ENCODE measurements at regions not wholly inside any gene's neighbourhood (a gene's known extent, or its start where the extent isn't known, plus 50 kb on each side); places are given as distances from the start of the nearest gene placed in this dataset.

DNA sequence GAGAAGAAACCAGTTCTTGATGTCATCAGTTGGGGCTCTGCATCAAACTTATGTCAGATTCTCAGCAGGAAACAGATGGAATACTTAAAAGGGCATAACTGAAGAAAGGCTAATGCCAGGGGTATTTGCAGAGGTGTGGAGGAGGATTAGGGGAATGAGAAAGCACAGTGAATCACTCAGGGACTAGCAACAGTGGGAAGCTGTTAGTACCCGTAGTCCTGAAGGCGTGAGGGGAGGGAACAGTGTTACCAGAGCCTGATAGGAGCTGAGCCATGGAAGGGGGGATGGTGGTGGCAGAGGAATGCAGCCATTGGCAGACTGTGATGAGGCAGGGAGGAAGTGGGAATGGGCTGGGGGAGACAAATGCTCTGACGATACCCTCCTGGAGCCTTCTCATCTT is 162.3 kb downstream of the UTP18 start:
- Histone ChIP-seq H2AFZ (ENCODE audit: low read depth, low read length, severe bottlenecking) (no peak overlapping the region), H3K27ac (ENCODE audit: low read depth, low read length) (no peak overlapping the region), H3K9me2 (replicated peaks; ENCODE audit: insufficient read depth, low read length) (no peaks in the 10 kb centered on the region), H3K9ac (ENCODE audit: low read length) (no peak overlapping the region), H3K4me2 (ENCODE audit: low read depth, low read length, poor library complexity, severe bottlenecking) (no peak overlapping the region), H3K9me3 (ENCODE audit: insufficient read depth, low read length) (no peaks in the 10 kb centered on the region), H3F3A (ENCODE audit: insufficient read depth) (no peaks in the 10 kb centered on the region), H3K4me3 (ENCODE audit: insufficient read depth, low read length, poor library complexity, severe bottlenecking) (no peak overlapping the region), H3K27me3 (ENCODE audit: low read length) (no peaks in the 10 kb centered on the region), H3K36me3 (ENCODE audit: low read length) (no peaks in the 10 kb centered on the region), H4K20me1 (ENCODE audit: low read depth, low read length) (no peaks in the 10 kb centered on the region), H3K79me2 (ENCODE audit: insufficient read depth, low read length) (no peaks in the 10 kb centered on the region)
- TF ChIP-seq EZH2phosphoT487 (conservative IDR thresholded peaks at IDR 0.05; ENCODE audit: low read length) = no peak
- no peak for TF ChIP-seq CTCF (IDR thresholded peaks at IDR 0.05; ENCODE audit: insufficient read depth, low read length, poor library complexity, severe bottlenecking)

- Histone ChIP-seq H3K9me2 (replicated peaks; ENCODE audit: insufficient read depth, low read length) (no peaks in the 10 kb centered on the region), H3K4me2 (ENCODE audit: low read depth, low read length, poor library complexity, severe bottlenecking) (no peak overlapping the region), H2AFZ (ENCODE audit: low read depth, low read length, severe bottlenecking) (no peak overlapping the region), H3K27ac (ENCODE audit: low read depth, low read length) (no peak overlapping the region), H3K79me2 (ENCODE audit: insufficient read depth, low read length) (no peaks in the 10 kb centered on the region), H3K9me3 (ENCODE audit: insufficient read depth, low read length) (no peaks in the 10 kb centered on the region), H3K9ac (ENCODE audit: low read length) (no peak overlapping the region), H3F3A (ENCODE audit: insufficient read depth) (no peaks in the 10 kb centered on the region), H4K20me1 (ENCODE audit: low read depth, low read length) (no peaks in the 10 kb centered on the region), H3K36me3 (ENCODE audit: low read length) (no peaks in the 10 kb centered on the region), H3K27me3 (ENCODE audit: low read length) (no peaks in the 10 kb centered on the region), H3K4me3 (ENCODE audit: insufficient read depth, low read length, poor library complexity, severe bottlenecking) (no peak overlapping the region)
- TF ChIP-seq EZH2phosphoT487 (conservative IDR thresholded peaks at IDR 0.05; ENCODE audit: low read length) = no peak
- no peak for TF ChIP-seq CTCF (IDR thresholded peaks at IDR 0.05; ENCODE audit: insufficient read depth, low read length, poor library complexity, severe bottlenecking)
These were observed 163.2 kb downstream of the UTP18 start for GRCh38 chr17:51423421-51424160.

DNA sequence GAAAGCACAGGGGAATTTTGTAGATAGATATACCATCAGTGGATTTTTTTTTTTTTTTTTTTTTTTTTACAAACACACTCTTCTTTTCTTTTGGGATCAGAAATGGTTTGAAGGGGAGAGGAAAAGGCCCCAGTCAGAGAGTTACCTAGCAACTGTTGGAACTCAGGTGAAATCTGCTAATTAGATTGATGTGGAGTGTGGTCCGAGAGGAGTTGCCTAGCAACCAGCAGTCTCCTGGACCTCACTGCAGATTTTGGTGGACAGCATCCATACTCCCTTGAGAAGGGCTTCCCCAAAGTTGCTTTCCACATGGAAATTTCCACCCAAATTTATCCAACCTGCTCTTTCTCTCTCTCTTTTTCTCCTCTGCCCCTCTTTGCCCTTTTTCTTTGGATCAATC is 165.4 kb downstream of the UTP18 start:
- Histone ChIP-seq H3K4me2 (ENCODE audit: low read depth, low read length, poor library complexity, severe bottlenecking) (no peak overlapping the region), H3K9me3 (ENCODE audit: insufficient read depth, low read length) (no peaks in the 10 kb centered on the region), H4K20me1 (ENCODE audit: low read depth, low read length) (no peaks in the 10 kb centered on the region), H3K36me3 (ENCODE audit: low read length) (no peaks in the 10 kb centered on the region), H3K4me3 (ENCODE audit: insufficient read depth, low read length, poor library complexity, severe bottlenecking) (no peak overlapping the region), H3F3A (ENCODE audit: insufficient read depth) (no peaks in the 10 kb centered on the region), H3K79me2 (ENCODE audit: insufficient read depth, low read length) (no peaks in the 10 kb centered on the region), H3K9me2 (replicated peaks; ENCODE audit: insufficient read depth, low read length) (no peaks in the 10 kb centered on the region), H2AFZ (ENCODE audit: low read depth, low read length, severe bottlenecking) (no peak overlapping the region), H3K27ac (ENCODE audit: low read depth, low read length) (no peak overlapping the region), H3K9ac (ENCODE audit: low read length) (no peak overlapping the region), H3K27me3 (ENCODE audit: low read length) (no peaks in the 10 kb centered on the region)
- no peak for TF ChIP-seq EZH2phosphoT487 (conservative IDR thresholded peaks at IDR 0.05; ENCODE audit: low read length)
- TF ChIP-seq CTCF (IDR thresholded peaks at IDR 0.05; ENCODE audit: insufficient read depth, low read length, poor library complexity, severe bottlenecking) = no peak
